Stimulated activated CD8-positive, alpha-beta memory T cell treated with anti-CD3 and anti-CD28 coated beads, Interleukin-4, amount 100 ng/mL, for 48 hours (primary cell): ENCODE measurements at regions not wholly inside any gene's neighbourhood (a gene's known extent, or its start where the extent isn't known, plus 50 kb on each side); places are given as distances from the start of the nearest gene placed in this dataset.
"Not testable (repeated sequence)": the region's sequence is repeated elsewhere in the genome, so short reads cannot be mapped to it uniquely, and the experiment has no call there.

Source experiments
- DNase-seq: peaks from one replicate; pipeline ENCODE4 v3.0.0-alpha.2; 2020

DNA sequence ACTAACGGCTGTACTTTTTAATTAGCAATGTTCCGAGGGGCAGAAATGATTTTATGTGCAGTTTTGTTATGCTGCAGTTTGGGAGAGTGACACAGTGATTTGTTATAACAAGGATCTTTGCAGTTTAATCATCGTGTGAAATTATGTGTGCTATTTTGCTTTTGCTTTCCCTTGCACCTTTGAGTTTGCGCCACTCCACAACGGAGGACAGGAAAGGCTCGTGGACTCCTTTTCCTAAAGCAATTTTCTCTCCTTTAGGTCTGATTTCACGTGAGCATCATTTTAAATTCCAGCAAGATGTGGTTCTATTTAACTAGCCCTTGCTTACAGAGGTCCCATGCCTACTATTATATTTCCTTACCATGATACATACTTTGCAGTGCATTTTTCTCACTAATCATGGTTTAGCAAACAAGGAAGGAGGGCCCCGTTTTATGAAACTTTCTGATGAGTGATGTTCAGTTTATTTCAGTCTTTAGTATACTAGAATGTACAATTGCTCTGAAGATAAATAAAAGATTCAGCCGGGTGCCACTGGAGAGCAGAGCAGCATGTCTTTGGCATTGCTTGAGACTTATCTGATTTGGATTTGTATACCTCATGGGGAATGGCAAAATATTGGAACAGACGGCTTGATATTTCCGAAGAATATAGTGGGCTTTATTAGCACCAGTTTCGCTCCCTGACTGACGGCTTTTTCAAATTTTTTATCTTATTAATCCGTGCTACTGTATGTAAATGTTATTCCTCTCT is 528.2 kb upstream of the FANCL start:
- DNase-seq = no peak

DNA sequence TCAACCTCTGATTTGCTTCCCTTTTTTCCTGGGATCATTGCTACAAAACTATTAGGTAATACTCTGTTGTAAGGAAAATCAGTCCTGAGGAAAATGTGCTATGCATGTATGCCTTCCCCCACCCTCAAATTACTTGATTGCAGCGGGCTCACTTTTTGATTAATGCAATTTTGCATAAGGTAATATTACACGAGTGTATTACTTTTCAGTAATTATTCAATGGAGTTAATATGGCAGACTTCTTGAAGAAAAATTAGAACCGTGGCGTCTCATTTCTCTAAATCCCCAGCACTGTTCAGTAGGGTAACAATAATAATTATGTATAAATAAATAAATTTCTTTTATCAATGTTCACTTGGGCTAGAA is 527.6 kb upstream of the FANCL start:
- DNase-seq = no peak

DNA sequence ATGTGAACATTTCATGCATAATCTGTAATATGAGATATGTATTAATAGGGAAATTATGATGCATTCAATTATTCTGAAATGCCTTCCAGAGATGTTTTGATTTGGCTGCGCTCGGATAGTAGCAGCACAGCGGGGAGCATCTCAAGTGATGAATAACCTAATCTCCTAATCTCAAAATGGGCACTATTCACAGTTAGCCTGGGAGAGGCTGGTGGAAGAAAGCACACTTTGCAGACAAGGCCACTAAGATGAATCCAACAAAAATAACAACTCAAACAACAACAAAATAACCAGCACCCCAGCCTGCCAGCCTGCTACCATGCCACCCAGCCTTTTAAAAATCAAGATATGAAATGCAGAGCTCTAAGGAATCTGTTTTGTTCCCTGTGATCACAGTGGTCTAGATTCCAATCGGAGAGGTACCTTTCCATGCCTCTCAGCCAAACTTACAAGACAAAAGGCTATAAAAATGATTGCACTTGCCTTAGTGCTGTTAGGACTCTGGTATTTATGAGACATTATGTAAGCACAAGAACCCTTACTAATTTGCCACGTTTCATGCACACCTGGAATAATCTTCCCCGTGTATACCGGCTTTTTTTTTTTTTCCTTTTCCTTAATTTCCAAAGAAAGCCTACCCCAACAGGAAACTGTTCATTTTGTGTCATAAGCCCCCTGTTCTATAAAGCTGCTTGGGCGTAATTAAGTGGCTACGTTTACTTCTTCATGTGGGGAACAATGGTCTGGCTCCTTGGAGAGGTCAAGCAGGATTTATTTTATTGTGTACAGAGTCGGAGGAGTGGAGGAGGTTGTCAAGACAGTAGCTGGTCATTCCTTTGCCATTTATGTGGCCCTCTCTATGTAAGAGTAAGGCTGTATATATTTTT is 526.9 kb upstream of the FANCL start:
- no peak for DNase-seq

DNA sequence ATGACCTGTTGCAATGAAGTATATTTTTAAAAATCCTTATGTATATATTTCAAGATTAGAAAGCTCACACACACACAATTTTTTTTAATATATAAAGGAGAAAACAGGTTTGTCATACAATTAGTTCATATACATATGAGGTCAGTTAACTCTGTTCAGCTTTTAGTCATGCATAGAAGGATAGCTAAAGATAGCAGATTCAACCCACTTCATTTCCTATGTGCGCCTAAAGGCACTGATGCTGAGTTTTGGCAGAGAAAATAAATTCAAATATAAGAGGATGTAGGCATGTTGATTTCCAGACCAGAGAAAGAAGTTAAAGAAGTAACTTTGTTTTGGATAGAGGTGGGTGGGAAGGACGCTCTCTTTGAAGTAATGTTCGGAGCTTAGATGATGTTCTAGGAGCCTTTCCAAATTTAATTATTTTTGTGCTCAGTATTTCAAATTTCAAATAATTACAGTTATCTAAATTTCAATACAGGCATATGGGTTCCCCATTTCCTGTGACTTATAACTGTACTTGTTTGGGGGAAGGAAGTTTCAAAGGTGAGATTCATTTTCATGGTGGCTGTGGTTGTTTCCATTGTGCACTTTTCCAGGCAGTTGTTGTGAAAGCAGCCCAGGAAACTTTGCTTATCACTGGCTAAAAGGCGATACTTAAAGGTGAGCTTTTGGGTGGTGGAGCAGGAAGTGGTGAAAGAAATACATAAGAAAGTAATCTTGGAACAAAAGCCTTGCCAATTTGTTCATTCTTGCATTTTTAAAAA is 523.4 kb upstream of the FANCL start:
- no peak for DNase-seq

DNA sequence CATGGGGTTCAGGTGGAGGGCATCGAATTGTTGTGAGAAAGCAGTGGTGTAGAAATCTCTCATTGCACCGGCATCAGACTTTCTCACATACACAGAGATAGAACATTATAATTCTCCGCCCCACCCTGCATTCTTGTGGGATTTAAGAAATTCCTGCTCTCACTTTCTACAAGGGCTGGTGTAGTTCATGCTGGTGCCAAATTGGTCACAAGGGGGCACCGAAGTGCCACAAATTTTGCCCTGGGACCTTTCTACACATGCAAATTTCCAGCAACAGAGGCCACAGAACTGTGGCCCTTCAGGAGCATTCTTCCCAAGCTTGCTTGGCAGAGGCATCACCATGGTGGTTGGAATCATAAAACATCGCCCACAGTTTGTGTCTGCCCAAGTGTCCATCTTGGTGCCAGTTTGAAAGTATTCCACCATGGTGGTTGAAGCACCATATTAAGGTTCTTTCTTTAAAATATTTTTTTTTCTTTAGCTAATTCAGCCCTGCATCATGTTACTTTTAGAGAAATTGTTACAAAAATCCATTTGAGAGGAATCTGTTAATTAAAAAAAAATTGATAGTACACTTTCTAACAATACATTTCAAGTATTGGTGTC is 521.2 kb upstream of the FANCL start:
- peak; percentile 46 for DNase-seq

DNA sequence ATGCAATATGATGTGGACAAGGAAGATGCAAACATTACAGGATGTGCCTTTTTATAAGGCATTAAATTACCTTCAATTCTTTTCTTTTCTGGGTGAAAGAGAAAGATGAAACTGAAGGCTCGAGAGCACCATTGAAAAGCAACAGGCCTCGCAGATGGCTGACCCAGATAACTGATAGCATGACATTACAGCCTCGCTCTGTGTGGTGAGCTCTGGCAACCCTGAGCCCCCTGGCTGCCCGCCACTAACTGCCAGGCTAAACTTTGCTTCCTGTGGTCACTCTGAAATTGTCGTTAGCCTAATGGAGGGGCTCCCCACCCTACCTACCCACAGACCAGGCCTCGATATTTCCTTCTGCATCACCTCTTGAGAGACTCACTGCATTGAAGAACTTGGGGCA is 516.8 kb upstream of the FANCL start:
- no peak for DNase-seq

DNA sequence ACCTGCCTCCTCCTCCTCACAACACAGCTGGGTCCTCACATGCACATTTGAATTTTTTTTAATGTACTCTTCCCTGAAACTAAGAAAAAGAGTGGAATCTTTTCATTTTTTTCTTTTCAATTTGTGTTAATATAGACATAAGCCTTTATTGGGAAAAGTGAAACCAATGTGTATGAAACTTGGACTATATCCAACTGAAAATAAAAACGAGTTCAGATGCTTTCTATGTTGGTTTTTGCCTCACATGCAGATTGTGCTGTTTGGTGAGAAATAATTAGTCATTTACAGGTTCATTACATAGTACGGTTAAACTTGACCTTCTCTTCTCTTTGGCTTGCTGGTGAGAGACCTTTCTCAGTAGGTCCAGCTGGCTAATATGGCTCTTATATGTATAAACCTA is 515.2 kb upstream of the FANCL start:
- no peak for DNase-seq

DNA sequence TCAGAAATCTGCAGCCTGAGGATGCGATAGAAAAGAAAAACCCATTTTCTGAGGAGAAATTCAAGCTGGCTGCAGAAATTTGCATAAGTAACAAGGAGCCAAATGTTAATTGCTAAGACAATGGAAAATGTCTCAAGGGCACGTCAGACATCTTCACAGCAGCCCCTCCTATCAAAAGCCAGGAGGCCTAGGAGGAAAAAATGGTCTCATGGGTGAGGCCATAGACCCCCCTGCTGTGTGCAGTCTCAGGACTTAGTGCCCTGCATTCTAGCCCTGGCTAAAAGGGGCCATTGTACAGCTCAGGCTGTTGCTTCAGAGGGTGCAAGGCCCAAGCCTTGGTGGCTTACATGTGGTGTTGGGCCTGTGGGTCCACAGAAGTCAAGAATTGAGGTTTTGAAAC is 511.4 kb upstream of the FANCL start:
- not testable (repeated sequence) for DNase-seq

DNA sequence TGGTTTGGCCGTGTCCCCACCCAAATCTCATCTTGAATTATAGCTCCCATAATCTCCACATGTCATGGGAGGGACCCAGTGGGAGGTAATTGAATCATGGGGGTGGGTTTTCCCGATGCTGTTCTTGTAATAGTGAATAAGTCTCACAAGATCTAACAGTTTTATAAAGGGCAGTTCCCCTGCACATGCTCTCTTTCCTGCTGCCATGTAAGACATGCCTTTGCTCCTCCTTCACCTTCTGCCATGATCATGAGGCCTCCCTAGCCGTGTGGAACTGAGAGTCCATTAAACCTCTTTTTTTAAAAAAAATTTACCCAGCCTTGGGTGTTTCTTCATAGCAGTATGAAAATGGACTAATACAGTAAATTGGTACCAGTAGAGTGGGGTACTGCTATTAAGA is 510.6 kb upstream of the FANCL start:
- DNase-seq = not testable (repeated sequence)

DNA sequence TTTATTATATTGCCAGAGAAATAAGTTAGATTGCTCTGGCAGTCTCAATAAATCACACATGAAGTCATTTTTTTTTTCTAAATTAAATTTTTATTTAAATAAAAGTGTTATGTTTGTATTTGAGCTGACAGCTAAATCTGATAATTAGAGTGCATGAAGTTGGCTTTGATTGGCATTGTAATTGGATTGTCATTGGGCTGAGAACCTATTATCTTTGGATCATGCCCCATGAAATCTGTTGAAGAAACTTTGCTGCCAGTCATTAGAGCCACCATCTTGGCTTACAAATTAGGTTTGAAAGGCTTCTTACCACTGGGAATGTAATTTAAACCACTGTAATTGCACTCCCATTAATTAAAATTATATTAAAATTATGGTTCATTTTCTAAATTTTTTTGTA is 507.9 kb upstream of the FANCL start:
- DNase-seq = no peak

DNA sequence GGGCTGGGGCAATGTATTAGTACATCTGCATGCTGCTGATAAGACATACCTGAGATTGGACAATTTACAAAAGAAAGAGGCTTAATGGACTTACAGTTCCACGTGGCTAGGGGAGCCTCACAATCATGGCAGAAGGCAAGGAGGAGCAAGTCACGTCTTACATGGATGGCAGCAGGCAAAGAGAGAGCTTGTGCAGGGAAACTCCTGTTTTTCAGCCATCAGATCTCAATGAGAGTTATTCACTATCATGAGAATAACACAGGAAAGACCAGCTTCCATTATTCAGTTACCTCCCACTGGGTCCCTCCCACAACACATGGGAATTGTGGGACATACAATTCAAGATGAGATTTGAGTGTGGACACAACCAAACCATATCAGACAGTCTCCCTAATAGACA is 504.2 kb upstream of the FANCL start:
- DNase-seq = not testable (repeated sequence)

DNA sequence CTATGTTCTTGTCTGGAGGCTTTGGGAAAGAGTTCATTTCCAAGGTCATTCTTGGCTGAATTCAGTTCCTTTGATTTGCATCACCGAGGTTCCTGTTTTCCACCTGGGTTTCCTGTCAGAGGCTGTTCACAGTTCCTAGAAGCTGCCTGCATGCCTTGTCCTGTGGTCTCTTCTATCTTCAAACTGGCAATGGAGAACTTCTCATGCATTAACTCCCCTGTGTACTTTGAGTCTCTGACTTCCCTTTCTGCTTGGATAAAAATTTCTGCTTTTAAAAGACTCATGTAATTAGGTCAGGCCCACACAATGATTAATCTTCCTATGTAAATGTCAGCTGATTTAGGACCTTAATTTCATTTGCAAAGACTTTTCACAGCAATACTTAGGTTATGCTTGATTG is 499.3 kb upstream of the FANCL start:
- DNase-seq = no peak

DNA sequence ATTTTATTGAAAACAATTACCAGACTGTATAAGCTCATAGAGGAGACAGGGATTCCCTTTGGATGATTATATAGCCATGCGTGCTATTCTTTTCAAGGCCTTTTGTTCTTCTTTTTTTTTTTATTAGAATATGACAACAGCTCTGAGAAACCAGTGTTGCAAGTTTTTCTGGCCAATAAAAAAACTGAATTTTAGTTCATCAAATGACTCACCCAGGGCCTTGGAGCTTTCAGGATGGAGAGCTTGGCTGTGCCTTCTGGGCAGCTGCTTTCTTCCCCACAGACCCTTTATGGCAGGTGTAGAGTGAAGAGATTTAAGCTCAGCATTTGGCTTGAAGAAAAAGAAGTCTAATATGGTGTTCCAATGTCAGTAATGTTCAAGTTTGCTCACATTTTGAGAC is 497.9 kb upstream of the FANCL start:
- no peak for DNase-seq

DNA sequence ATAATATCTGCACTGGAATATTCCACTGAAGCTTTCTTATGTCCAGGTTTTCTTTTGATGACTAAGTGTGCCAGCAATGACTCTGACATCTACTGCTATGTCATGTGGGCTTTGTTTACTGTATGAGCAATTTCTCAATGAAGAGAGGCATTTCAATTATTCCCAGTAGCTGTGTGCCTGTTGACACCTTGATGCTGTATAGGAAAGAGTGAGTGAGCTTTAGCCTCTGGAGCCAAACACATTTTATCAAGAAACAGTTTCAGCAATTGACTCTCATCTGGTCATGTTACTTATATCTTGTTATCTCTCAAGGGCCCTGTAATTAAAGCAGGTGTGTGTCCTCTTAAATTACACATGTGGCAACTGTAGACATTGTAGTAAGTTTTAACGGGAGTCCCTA is 493.2 kb upstream of the FANCL start:
- no peak for DNase-seq

DNA sequence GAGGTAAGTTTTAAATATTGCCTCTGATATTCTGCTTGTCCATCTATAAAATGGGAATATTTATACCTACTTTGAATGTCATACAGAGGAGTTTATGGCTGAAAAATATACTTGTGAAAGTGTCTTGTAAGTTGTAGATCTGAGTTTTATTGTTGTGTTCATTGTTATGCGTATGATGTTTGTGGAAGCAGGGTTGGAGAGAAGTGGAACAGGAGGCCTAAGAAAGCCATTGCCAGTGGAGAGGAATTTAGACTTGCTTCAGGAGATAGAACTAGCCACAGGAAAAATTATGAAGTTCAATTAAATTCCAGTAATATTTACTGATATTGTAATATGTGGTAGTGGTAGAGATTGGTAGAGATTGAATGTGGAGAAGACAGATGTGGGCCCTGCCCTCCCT is 491.9 kb upstream of the FANCL start:
- DNase-seq = no peak

DNA sequence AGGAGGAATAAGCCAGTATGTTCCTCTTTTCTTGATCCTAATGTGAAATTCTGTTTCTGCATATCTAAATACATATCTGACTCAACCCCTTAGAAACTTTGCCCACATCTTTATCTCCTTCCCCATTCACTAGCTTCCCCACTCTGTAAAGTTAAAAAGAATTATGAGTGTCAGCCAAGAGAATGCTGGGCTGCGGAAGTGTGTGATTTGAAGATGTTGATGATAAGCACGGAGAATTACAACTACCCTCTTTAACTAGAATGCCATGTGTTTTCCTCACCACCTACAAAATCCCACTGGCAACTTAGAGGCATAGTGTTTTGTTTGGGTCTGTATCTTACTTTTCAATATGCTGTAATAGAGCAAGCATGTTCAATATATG is 490.4 kb upstream of the FANCL start:
- DNase-seq = no peak

DNA sequence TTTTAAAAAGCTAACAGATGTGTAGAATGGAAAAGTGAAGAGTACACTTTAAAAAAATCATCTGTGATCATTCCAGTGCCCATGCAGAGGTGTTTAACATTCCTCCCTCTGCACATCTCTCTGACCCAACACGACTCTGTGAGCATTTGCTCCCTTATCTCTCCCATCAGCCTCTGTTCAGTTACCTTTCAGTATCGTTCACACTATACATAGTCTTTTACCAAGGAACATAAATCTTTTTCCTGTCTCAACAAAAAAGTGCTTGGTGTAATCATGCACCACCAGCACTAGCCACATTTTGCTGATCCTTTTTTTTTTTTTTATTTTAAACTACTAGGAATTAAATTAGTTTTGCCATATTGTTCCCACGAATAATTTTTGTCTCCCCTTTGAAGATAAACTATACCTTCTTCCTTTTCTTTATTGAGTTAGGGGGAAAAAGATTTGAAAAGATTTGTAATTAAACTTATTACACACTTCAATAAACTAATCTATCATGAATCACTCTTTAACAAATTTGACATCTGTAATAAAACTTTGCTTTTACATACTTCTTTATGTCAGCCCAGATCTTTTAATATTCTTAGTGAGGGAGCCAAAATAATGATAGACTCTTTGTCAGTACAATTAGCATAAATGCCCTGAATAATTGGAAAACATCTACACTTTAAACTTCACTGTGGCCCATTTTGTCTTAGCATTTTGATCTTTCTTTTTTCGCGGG is 489.8 kb upstream of the FANCL start:
- no peak for DNase-seq

DNA sequence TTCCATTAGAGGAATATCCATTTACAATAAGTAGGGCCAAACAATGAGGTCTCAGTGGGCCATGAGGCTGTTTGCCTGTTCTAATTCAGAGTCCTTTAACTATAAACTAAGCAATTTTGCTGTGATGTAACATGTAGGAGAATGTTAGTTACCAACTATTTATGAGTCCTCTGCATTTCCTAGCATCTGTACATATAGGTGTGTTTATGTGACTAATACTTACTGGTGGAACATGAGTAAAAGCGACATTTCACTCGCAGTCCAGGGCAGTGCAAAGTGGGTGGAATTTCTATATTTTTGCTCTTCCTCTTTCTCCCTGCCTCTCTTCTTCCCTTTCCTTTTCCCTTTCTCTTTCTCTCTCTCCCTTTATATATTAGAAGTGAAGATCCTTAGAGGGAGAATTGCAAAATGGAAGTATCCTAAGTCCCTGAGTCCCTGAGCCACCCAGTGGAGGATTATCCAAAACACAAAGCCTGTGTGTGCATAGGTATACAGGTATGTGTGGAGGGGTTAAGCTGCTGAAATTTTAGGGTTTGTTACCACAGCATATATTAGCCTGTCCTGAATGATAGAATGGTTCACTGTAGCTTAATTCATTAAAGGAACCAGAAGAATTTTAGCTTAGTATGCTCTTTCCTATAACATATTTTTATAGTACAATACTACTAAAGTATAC is 487.0 kb upstream of the FANCL start:
- no peak for DNase-seq

DNA sequence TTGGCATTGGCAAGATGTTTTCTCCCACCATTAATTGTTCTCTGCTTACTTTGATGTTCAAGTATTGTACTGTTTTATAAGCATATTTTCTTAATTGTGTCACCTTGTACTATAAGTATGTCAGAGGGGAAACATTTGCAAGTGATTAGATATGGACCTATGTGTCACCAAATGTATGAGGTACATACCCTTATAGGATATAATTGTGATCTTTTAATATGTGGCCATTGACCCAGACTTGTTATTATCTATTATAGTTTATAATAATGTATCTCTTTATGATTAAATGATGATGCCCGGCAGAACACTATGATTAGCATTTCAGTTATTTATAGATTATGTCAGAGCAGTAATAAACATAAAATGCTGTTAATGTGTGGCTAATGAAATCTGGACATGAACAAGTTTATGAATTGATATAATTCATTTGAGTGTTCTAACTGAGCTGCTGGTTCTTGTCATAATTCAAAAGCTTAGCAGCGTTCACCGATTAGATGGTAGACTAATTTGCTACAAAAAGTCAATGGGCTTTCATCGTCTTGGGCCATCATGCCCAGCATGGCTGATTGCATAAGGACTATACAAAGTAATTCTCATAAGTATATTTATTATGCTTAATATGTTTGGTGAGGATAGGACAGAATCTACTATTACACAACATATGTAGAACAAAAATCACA is 480.9 kb upstream of the FANCL start:
- DNase-seq = no peak

DNA sequence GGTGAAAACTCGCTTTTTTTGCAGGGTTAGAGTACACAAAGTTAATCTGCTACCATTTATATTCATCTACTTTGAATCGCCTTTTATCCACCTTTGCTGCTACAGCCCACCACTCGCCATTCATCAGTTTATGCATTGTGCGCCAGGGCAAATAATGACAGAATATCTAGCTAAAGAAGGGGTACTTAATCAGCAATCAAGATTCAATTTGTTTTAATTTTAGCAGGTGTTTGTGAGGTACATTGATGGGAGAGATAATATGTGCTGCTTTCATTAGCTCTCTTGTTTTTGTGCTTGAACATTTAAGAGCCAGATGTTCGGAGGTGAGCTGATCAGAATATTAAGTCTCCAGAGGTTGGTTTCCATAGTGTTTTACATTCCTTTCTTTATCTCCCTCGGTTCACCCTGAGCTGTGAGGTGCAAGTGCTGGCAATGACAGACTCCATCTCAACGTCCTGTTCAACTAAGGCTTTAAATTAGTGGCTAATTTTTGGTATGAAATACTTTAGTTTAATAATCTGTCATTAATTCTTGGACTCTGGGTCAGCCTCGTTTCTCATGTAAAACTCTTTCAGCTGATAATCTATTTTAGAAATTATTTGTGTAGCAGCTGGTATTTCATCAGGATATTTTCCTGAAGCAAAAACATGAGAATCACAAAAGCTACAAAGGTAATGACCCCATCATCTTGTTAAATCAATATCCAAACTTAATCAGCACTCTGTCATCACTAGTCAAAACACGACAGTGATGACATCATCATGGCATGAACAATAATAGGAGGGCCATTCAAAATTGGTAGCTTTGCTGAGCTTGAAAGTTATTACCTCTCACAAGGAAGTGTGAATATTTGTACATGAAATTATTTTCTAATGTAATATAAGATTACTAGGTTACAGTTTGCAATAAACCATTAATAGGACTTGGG is 479.9 kb upstream of the FANCL start:
- DNase-seq = no peak
